ENCODE measurements at regions not wholly inside any gene's neighbourhood (a gene's known extent, or its start where the extent isn't known, plus 50 kb on each side); places are given as distances from the start of the nearest gene placed in this dataset.

DNA sequence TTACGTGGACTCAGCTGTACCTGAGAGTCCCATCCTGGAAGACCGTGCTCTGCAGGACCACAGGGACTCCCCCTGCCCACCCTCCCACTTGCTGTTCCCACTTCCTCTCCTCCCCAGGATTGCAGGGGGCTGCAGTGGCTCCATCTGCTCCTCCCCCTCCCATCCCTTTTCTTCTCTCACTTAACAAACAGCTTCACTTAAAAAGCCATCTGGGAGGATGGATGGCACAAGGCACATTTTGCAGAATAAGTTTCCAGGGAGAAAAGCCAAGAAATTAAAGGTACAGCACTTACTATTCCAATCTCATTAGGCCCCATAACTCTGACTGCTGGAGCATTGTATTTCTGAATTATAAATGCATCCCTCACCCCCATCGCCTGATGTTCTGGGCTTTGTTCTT, 458.7 kb downstream of the PTPRU start:
- no peak overlapping the region for H3K9ac ChIP-seq (ENCODE audit: low read length)
- no peak overlapping the region for H3K4me2 ChIP-seq (ENCODE audit: low read length)
- H3K4me1 ChIP-seq (ENCODE audit: insufficient read depth, low read length): no peaks in the 10 kb centered on the region
- Mint-ChIP-seq H3K27me3 (ENCODE audit: low read depth, unreplicated experiment) (peaks cover 31% of the 10 kb centered on the region), H3K4me1 (ENCODE audit: low read depth, unreplicated experiment) (no peaks in the 10 kb centered on the region), H3K27ac (ENCODE audit: unreplicated experiment) (no peak overlapping the region), H3K36me3 (ENCODE audit: low read depth, unreplicated experiment) (no peaks in the 10 kb centered on the region), H3K4me3 (ENCODE audit: unreplicated experiment) (no peak overlapping the region), H3K9me3 (ENCODE audit: unreplicated experiment) (peaks cover 7% of the 10 kb centered on the region)
- no peaks in the 10 kb centered on the region for H3K36me3 ChIP-seq (ENCODE audit: insufficient read depth, low read length)
- no peaks in the 10 kb centered on the region for H4K20me1 ChIP-seq (ENCODE audit: insufficient read depth, low read length)
- no peaks in the 10 kb centered on the region for H3K27me3 ChIP-seq (ENCODE audit: insufficient read depth, low read length)
- FAIRE-seq: no peak
- TF ChIP-seq CTCF (IDR thresholded peaks at IDR 0.05; ENCODE audit: insufficient read depth, low read depth, low read length): no peak
- no peak for TF ChIP-seq EZH2 (IDR thresholded peaks at IDR 0.05; ENCODE audit: insufficient read depth, low read length)
- H3K27ac ChIP-seq (ENCODE audit: low read depth, low read length): no peak overlapping the region
- no peak overlapping the region for H3K4me3 ChIP-seq (ENCODE audit: insufficient read depth, low read depth, low read length)
- no peaks in the 10 kb centered on the region for H3K79me2 ChIP-seq (ENCODE audit: insufficient read depth, low read length)
- no peak overlapping the region for H2AFZ ChIP-seq (ENCODE audit: low read depth, low read length)
- no peak for DNase-seq (ENCODE audit: low read depth)
- peaks cover 2% of the 10 kb centered on the region for H3K9me3 ChIP-seq (ENCODE audit: insufficient read depth, low read depth, low read length)

DNA sequence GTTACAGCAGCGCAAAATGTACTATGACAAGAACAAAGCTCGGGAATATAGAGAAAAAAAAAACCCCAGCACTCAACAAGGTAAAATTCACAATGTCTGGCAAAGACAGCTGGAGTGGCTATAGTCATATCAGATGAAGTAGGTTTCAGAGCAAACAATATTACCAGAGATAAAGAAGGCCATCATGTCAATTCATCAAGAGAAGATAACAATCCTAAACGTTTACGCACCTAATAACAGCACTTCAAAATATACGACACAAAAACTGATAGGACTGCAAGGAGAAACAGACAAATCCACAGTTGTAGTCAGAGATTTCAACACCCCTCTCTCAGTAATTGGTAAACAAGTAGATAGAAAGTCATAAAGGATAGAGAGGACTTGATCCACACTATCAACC, 455.2 kb downstream of the PTPRU start:
- H3K4me3 ChIP-seq (ENCODE audit: insufficient read depth, low read depth, low read length): no peak overlapping the region
- H3K79me2 ChIP-seq (ENCODE audit: insufficient read depth, low read length): no peaks in the 10 kb centered on the region
- Mint-ChIP-seq H3K4me1 (ENCODE audit: low read depth, unreplicated experiment) (peaks cover 19% of the 10 kb centered on the region), H3K9me3 (ENCODE audit: unreplicated experiment) (peaks cover 7% of the 10 kb centered on the region), H3K27me3 (ENCODE audit: low read depth, unreplicated experiment) (peaks cover 18% of the 10 kb centered on the region), H3K36me3 (ENCODE audit: low read depth, unreplicated experiment) (no peaks in the 10 kb centered on the region), H3K4me3 (ENCODE audit: unreplicated experiment) (no peak overlapping the region), H3K27ac (ENCODE audit: unreplicated experiment) (no peak overlapping the region)
- H3K4me2 ChIP-seq (ENCODE audit: low read length): no peak overlapping the region
- H3K36me3 ChIP-seq (ENCODE audit: insufficient read depth, low read length): no peaks in the 10 kb centered on the region
- H4K20me1 ChIP-seq (ENCODE audit: insufficient read depth, low read length): no peaks in the 10 kb centered on the region
- peaks cover 2% of the 10 kb centered on the region for H3K9me3 ChIP-seq (ENCODE audit: insufficient read depth, low read depth, low read length)
- no peak for TF ChIP-seq CTCF (IDR thresholded peaks at IDR 0.05; ENCODE audit: insufficient read depth, low read depth, low read length)
- TF ChIP-seq EZH2 (IDR thresholded peaks at IDR 0.05; ENCODE audit: insufficient read depth, low read length): no peak
- no peak for FAIRE-seq
- no peak overlapping the region for H3K27ac ChIP-seq (ENCODE audit: low read depth, low read length)
- H3K9ac ChIP-seq (ENCODE audit: low read length): no peak overlapping the region
- H2AFZ ChIP-seq (ENCODE audit: low read depth, low read length): no peak overlapping the region
- H3K4me1 ChIP-seq (ENCODE audit: insufficient read depth, low read length): peaks cover 19% of the 10 kb centered on the region
- no peak for DNase-seq (ENCODE audit: low read depth)
- no peaks in the 10 kb centered on the region for H3K27me3 ChIP-seq (ENCODE audit: insufficient read depth, low read length)

DNA sequence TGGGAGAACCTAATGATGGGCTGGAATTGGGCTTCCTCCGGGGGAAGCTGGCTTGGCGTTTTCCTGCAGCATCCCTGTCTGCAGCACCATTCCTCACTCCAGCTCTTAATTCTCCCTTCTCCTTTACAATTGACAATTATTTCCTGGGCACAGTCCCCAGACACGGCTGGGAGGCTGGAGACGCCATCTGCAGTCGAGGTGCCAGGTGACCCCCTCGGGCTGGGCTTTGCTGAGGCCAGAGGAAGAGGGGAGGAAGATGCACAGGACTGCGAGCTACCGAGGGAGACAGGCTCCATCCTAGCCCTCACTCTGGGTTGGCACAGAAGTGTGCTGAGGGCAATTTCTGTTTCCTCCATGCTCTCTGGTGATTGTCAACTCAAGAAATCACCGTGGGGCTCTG, 453.8 kb downstream of the PTPRU start:
- Histone ChIP-seq H3K79me2 (ENCODE audit: insufficient read depth, low read length) (no peaks in the 10 kb centered on the region), H4K20me1 (ENCODE audit: insufficient read depth, low read length) (no peaks in the 10 kb centered on the region), H3K4me1 (ENCODE audit: insufficient read depth, low read length) (peaks cover 19% of the 10 kb centered on the region), H3K4me2 (ENCODE audit: low read length) (no peak overlapping the region), H3K4me3 (ENCODE audit: insufficient read depth, low read depth, low read length) (no peak overlapping the region), H2AFZ (ENCODE audit: low read depth, low read length) (no peak overlapping the region), H3K36me3 (ENCODE audit: insufficient read depth, low read length) (no peaks in the 10 kb centered on the region), H3K27me3 (ENCODE audit: insufficient read depth, low read length) (no peaks in the 10 kb centered on the region), H3K27ac (ENCODE audit: low read depth, low read length) (no peak overlapping the region), H3K9ac (ENCODE audit: low read length) (no peak overlapping the region), H3K9me3 (ENCODE audit: insufficient read depth, low read depth, low read length) (peaks cover 2% of the 10 kb centered on the region)
- no peak for TF ChIP-seq EZH2 (IDR thresholded peaks at IDR 0.05; ENCODE audit: insufficient read depth, low read length)
- no peak for TF ChIP-seq CTCF (IDR thresholded peaks at IDR 0.05; ENCODE audit: insufficient read depth, low read depth, low read length)
- Mint-ChIP-seq H3K27ac (ENCODE audit: unreplicated experiment) (no peak overlapping the region), H3K4me1 (ENCODE audit: low read depth, unreplicated experiment) (peaks cover 19% of the 10 kb centered on the region), H3K36me3 (ENCODE audit: low read depth, unreplicated experiment) (no peaks in the 10 kb centered on the region), H3K9me3 (ENCODE audit: unreplicated experiment) (peaks cover 7% of the 10 kb centered on the region), H3K27me3 (ENCODE audit: low read depth, unreplicated experiment) (peaks cover 8% of the 10 kb centered on the region), H3K4me3 (ENCODE audit: unreplicated experiment) (no peak overlapping the region)
- FAIRE-seq (no peak), DNase-seq (ENCODE audit: low read depth) (no peak)
